HFFc6 (cell line): ENCODE measurements at regions not wholly inside any gene's neighbourhood (a gene's known extent, or its start where the extent isn't known, plus 50 kb on each side); places are given as distances from the start of the nearest gene placed in this dataset. TPM values are rescaled to one million over a fixed set of nuclear protein-coding genes. Genes with fewer than 3 reads are reported as not detected.

Source experiments
- microRNA-seq: library from miRNA; unstranded; fragments of <30 nt; microRNA quantifications from one replicate; pipeline ENCODE4, GENCODE V29; 2019

Small RNA genes in the stretch of these regions (microRNA-seq; reads per million reads assigned to microRNA genes)
- not detected for gene MIR4643
